Prostate gland (tissue), 2 donors: ENCODE measurements at regions not wholly inside any gene's neighbourhood (a gene's known extent, or its start where the extent isn't known, plus 50 kb on each side); places are given as distances from the start of the nearest gene placed in this dataset.

Experiments used
- DNase-seq: peaks from one replicate; pipeline ENCODE4 v3.0.0-alpha.2; 2019; ENCODE audit warnings: low spot score
- H3K27ac ChIP-seq, 2 donors: fragments of 200-600 bp; sonication (generic); 2 replicates each; pipeline ENCODE4 v1.5.1; 2017 to 2019
- H3K27me3 ChIP-seq: fragments of 200-600 bp; sonication (generic); replicated peaks from 2 replicates; pipeline ENCODE4 v1.5.1; 2019; ENCODE audit not compliant: insufficient read depth
- H3K36me3 ChIP-seq, 2 donors: fragments of 200-600 bp; sonication (generic); 1 replicate in 1 of 2; 2 replicates in 1 of 2; pipeline versions ENCODE4 v1.5.1 to v1.8.1; 2017 to 2019
- H3K4me1 ChIP-seq: fragments of 200-600 bp; sonication (generic); replicated peaks from 2 replicates; pipeline ENCODE4 v1.5.1; 2019
- H3K4me3 ChIP-seq, 2 donors: fragments of 200-600 bp; sonication (generic); 2 replicates each; pipeline ENCODE4 v1.5.1; 2017 to 2019
- H3K9me3 ChIP-seq: fragments of 200-600 bp; sonication (generic); 2 replicates; pipeline ENCODE4 v1.5.1; 2017
- POLR2A ChIP-seq: fragments of 450-650 bp; IDR thresholded peaks from one replicate; pipeline ENCODE4 v1.6.1; 2016; ENCODE audit warnings: antibody characterized with exemption, mild to moderate bottlenecking
- POLR2AphosphoS5 ChIP-seq: sonication (generic); formaldehyde crosslinking; IDR thresholded peaks from one replicate; pipeline ENCODE4 v1.6.1; 2017; ENCODE audit warnings: antibody characterized with exemption
- WGBS: methylation state at CpG from one replicate; pipeline ENCODE4 v1.1.5; 2018; 5-methylcytosine and 5-hydroxymethylcytosine counted together
- intact Hi-C: fragments of 100-400 bp; cut with DNase I; formaldehyde crosslinking; loops from one replicate; pipeline ENCODE4 v1.14.2; 2022
- TF ChIP-seq, protein P1 (sequence below), 4 experiments: fragments of 200-600 bp in 2 of 4; fragments of 450-650 bp in 2 of 4; sonication (generic) in 2 of 4; IDR thresholded peaks; 1 replicate in 3 of 4; 2 replicates in 1 of 4; pipeline ENCODE4 v1.5.1; 2016 to 2019; ENCODE audit warnings: antibody characterized with exemption in 4 of 4, mild to moderate bottlenecking in 2 of 4, moderate library complexity in 2 of 4

- no peak for DNase-seq
- H3K36me3 ChIP-seq, result no peaks in the 10 kb centered on the region
- no peak overlapping the region for H3K4me3 ChIP-seq
- H3K9me3 ChIP-seq, result no peaks in the 10 kb centered on the region
- intact Hi-C loops, result no loop called here
- 57% methylated on average over 3 of the region's 3 CpGs for WGBS
- TF ChIP-seq POLR2AphosphoS5 (no peak), POLR2A (no peak)
- TF ChIP-seq, protein P1, sequence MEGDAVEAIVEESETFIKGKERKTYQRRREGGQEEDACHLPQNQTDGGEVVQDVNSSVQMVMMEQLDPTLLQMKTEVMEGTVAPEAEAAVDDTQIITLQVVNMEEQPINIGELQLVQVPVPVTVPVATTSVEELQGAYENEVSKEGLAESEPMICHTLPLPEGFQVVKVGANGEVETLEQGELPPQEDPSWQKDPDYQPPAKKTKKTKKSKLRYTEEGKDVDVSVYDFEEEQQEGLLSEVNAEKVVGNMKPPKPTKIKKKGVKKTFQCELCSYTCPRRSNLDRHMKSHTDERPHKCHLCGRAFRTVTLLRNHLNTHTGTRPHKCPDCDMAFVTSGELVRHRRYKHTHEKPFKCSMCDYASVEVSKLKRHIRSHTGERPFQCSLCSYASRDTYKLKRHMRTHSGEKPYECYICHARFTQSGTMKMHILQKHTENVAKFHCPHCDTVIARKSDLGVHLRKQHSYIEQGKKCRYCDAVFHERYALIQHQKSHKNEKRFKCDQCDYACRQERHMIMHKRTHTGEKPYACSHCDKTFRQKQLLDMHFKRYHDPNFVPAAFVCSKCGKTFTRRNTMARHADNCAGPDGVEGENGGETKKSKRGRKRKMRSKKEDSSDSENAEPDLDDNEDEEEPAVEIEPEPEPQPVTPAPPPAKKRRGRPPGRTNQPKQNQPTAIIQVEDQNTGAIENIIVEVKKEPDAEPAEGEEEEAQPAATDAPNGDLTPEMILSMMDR (IDR thresholded peaks at IDR 0.05), result no peak
- H3K27ac ChIP-seq, result no peak overlapping the region
- H3K27me3 ChIP-seq, result no peaks in the 10 kb centered on the region
- H3K4me1 ChIP-seq, result no peaks in the 10 kb centered on the region
Measured at GRCh38 chr7:88523645-88524044, 217.0 kb upstream of the STEAP4 start.

GRCh38 chr7:88522771-88523293, 216.1 kb upstream of the STEAP4 start:
- no peak for DNase-seq
- TF ChIP-seq POLR2AphosphoS5 (no peak), POLR2A (no peak)
- TF ChIP-seq, protein P1 (IDR thresholded peaks at IDR 0.05), result no peak
- H3K9me3 ChIP-seq, result no peaks in the 10 kb centered on the region
- H3K4me1 ChIP-seq, result no peaks in the 10 kb centered on the region
- no peak overlapping the region for H3K27ac ChIP-seq
- no peak overlapping the region for H3K4me3 ChIP-seq
- no peaks in the 10 kb centered on the region for H3K36me3 ChIP-seq
- H3K27me3 ChIP-seq, result no peaks in the 10 kb centered on the region
- intact Hi-C loops, result no loop called here
- WGBS, result 37% methylated on average over 2 of the region's 2 CpGs

DNA sequence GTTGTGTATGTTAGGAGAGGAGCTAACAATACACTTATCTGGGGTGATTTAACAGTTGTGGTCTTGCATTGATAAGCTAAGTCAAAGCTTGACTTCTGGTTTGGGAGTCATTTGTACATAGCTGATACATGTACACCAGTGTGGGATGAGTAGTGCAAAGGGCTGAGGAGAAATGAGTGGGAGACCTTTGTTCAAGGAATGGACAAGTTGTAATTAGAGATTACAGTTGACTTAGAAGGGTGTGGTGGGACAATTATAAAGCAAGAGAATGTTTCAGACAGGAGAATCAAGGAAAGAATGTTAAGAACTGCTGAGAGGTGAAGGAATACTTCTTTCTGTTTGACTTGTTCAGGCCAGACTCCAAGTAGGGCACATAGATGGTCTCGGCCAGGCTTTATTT, 209.7 kb upstream of the STEAP4 start:
- Histone ChIP-seq H3K4me3 (no peak overlapping the region), H3K36me3 (no peaks in the 10 kb centered on the region), H3K27me3 (no peaks in the 10 kb centered on the region), H3K4me1 (no peaks in the 10 kb centered on the region), H3K27ac (no peak overlapping the region), H3K9me3 (no peaks in the 10 kb centered on the region)
- TF ChIP-seq, protein P1 (IDR thresholded peaks at IDR 0.05), result no peak
- no peak for TF ChIP-seq POLR2AphosphoS5
- TF ChIP-seq POLR2A, result no peak
- intact Hi-C loops, result no loop called here
- WGBS, result 46% methylated on average over 1 of the region's 1 CpG
- no peak for DNase-seq

GRCh38 chr7:88515301-88515700, 208.6 kb upstream of the STEAP4 start:
- no peak overlapping the region for H3K4me3 ChIP-seq
- H3K36me3 ChIP-seq, result no peaks in the 10 kb centered on the region
- H3K27ac ChIP-seq, result no peak overlapping the region
- H3K4me1 ChIP-seq, result no peaks in the 10 kb centered on the region
- DNase-seq, result no peak
- 69% methylated on average over 1 of the region's 1 CpG for WGBS
- no peak for TF ChIP-seq POLR2AphosphoS5
- TF ChIP-seq, protein P1 (IDR thresholded peaks at IDR 0.05), result no peak
- TF ChIP-seq POLR2A, result no peak
- no peaks in the 10 kb centered on the region for H3K27me3 ChIP-seq
- H3K9me3 ChIP-seq, result no peaks in the 10 kb centered on the region
- intact Hi-C loops, result no loop called here

- H3K27ac ChIP-seq, result no peak overlapping the region
- H3K4me1 ChIP-seq, result no peaks in the 10 kb centered on the region
- intact Hi-C loops, result no loop called here
- no peaks in the 10 kb centered on the region for H3K9me3 ChIP-seq
- H3K4me3 ChIP-seq, result no peak overlapping the region
- TF ChIP-seq POLR2AphosphoS5 (no peak), POLR2A (no peak)
- TF ChIP-seq, protein P1 (IDR thresholded peaks at IDR 0.05), result no peak
- H3K27me3 ChIP-seq, result no peaks in the 10 kb centered on the region
- DNase-seq, result no peak
- no peaks in the 10 kb centered on the region for H3K36me3 ChIP-seq
Measured at GRCh38 chr7:88509341-88509740, 202.6 kb upstream of the STEAP4 start.
